LNCAP (cell line): ENCODE measurements at regions not wholly inside any gene's neighbourhood (a gene's known extent, or its start where the extent isn't known, plus 50 kb on each side); places are given as distances from the start of the nearest gene placed in this dataset.

Source experiments
- TF ChIP-seq, protein P1 (sequence below): fragments of 450-650 bp; IDR thresholded peaks from 2 replicates; pipeline ENCODE4 v1.5.1; 2017; ENCODE audit warnings: mild to moderate bottlenecking

DNA sequence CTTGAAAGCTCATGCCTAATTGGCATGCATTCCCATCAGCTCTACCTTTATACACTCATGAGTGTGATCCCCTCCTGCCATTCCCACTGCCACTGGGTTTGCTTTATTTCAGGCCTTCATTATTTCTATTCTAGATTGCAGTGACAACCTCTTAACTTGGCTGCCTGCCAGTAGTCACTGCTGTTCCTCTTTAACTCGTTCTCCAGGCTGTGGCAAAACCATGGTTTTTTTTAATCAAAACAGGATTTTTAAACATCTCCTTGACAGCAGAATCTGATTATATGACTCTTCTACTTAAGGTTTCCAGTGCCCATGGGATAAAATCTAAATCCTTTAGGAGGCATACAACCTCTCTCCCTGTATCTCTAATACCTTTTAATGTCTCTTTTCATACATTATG is 223.7 kb upstream of the PCDH15 start:
- TF ChIP-seq, protein P1, sequence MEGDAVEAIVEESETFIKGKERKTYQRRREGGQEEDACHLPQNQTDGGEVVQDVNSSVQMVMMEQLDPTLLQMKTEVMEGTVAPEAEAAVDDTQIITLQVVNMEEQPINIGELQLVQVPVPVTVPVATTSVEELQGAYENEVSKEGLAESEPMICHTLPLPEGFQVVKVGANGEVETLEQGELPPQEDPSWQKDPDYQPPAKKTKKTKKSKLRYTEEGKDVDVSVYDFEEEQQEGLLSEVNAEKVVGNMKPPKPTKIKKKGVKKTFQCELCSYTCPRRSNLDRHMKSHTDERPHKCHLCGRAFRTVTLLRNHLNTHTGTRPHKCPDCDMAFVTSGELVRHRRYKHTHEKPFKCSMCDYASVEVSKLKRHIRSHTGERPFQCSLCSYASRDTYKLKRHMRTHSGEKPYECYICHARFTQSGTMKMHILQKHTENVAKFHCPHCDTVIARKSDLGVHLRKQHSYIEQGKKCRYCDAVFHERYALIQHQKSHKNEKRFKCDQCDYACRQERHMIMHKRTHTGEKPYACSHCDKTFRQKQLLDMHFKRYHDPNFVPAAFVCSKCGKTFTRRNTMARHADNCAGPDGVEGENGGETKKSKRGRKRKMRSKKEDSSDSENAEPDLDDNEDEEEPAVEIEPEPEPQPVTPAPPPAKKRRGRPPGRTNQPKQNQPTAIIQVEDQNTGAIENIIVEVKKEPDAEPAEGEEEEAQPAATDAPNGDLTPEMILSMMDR = no peak

DNA sequence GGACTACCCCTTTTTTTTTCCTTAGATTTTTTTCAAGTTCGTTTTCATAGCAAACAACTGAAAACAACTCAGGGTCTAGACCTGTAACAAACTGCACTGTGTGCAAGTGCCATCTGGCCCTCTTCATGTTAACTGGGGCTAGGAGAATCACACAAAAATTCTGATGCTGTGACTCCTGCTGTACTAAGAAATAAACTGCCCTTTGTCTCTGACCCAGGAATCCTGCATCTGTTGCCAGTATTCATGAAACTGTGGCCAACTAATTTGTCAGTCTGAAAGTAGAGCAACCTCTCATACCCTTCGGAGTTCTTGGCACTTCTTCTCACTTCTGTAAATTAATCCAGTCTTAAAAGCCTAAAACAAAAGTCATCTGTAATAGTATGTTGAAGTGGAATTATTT is 218.4 kb upstream of the PCDH15 start:
- TF ChIP-seq, protein P1 = no peak

DNA sequence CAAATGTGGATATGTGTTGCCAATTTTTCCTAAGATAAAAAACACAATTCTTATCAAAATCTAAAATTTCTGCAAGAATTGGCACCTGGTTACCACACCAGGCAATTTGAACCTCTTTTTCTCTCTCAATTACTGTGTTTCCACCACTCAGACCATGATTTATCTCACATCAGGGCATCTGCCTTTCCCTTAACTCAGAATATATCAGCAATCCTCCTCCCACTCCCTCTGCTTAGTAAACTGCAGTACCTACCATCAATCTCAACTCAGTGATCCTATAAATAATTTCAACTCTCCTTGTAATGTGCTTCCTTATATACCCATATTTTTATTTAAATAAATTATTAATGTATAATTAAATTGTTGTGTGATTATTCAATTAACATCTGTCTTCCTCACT is 212.3 kb upstream of the PCDH15 start:
- TF ChIP-seq, protein P1 = no peak

DNA sequence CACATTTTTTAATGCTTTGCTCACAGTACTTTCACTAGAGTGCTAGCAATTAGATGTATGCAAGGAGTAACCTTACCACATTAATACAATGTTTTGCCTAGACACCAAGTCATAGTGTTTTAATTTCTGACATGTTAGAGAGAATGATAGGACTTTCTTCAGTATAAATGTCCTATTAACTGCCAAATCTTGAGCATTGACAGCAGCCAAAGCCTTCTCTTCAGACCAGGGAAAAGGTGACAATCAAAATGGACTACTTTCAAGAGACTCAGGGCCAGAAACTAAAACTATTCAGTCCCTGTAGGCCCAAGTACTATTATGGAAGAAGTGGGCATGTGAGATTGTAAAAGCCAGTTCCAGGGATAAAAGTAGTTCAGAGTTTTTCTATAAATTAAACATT is 201.4 kb upstream of the PCDH15 start:
- TF ChIP-seq, protein P1 = no peak

- TF ChIP-seq, protein P1 = no peak
These were observed 200.4 kb upstream of the PCDH15 start for GRCh38 chr10:55001422-55001821.

- TF ChIP-seq, protein P1 = no peak
These were observed 192.1 kb upstream of the PCDH15 start for GRCh38 chr10:54993148-54993547.

DNA sequence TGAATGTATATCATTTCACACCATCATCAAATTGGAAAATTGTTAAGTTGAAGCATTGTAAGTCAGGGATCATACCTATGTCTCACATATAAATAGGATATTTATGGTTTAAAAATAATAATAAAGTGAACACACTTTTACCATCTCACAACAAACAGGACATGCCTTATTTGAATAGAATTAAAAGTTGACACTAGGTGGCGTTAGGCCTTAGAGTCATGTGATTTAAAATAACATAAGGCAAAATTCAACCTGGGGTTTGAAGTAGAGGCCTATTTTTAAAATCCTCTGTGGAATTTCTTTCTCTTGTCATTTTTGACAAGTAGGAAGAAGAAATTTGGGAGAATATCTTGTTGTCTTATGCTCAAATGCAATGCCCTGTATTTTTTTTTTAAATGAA is 184.7 kb upstream of the PCDH15 start:
- TF ChIP-seq, protein P1 = peak; percentile 61

GRCh38 chr10:54983255-54983654 is 182.2 kb upstream of the PCDH15 start:
- TF ChIP-seq, protein P1 = no peak
